Neuronal stem cell (in vitro differentiated cells): ENCODE measurements at regions not wholly inside any gene's neighbourhood (a gene's known extent, or its start where the extent isn't known, plus 50 kb on each side); places are given as distances from the start of the nearest gene placed in this dataset.

ENCODE experiments used
- DNase-seq: peaks from one replicate; pipeline ENCODE4 v3.0.0-alpha.2; 2013; ENCODE audit warnings: low spot score
- H2AFZ ChIP-seq: one replicate; pipeline ENCODE4 v1.6.1; 2013; ENCODE audit warnings: mild to moderate bottlenecking, low read length, inconsistent platforms
- H2AK5ac ChIP-seq: 2 replicates; pipeline ENCODE4 v1.6.1; 2013; ENCODE audit warnings: low read depth, mild to moderate bottlenecking, inconsistent platforms, low read length, moderate library complexity, mixed read lengths
- H2BK120ac ChIP-seq: 2 replicates; pipeline ENCODE4 v1.6.1; 2013; ENCODE audit warnings: low read depth, mild to moderate bottlenecking, inconsistent platforms, low read length, moderate library complexity, mixed read lengths
- H2BK12ac ChIP-seq: one replicate; pipeline ENCODE4 v1.6.1; 2013; ENCODE audit warnings: low read length, inconsistent platforms
- H2BK15ac ChIP-seq: 2 replicates; pipeline ENCODE4 v1.6.1; 2013; ENCODE audit warnings: mild to moderate bottlenecking, low read length, inconsistent platforms, mixed read lengths
- H2BK5ac ChIP-seq: one replicate; pipeline ENCODE4 v1.6.1; 2013; ENCODE audit warnings: inconsistent platforms, mild to moderate bottlenecking, low read length, moderate library complexity
- H3K14ac ChIP-seq: one replicate; pipeline ENCODE4 v1.6.1; 2013; ENCODE audit warnings: low read length, inconsistent platforms
- H3K18ac ChIP-seq: 2 replicates; pipeline ENCODE4 v1.6.1; 2013; ENCODE audit warnings: low read length, inconsistent platforms
- H3K23ac ChIP-seq: 2 replicates; pipeline ENCODE4 v1.6.1; 2013; ENCODE audit warnings: low read depth, mild to moderate bottlenecking, mixed read lengths, low read length, inconsistent platforms; ENCODE audit not compliant: poor library complexity
- H3K27ac ChIP-seq: replicated peaks from 3 replicates; pipeline ENCODE4 v1.5.1; 2013; ENCODE audit warnings: low read length, inconsistent platforms
- H3K27me3 ChIP-seq, 3 experiments: 2 replicates each; pipeline ENCODE4 v1.6.1; 2013; ENCODE audit warnings: low read length in 3 of 3, mild to moderate bottlenecking in 2 of 3, inconsistent platforms in 1 of 3, low read depth in 1 of 3, mixed read lengths in 1 of 3, moderate library complexity in 1 of 3; ENCODE audit not compliant: control insufficient read depth in 3 of 3, insufficient read depth in 3 of 3
- H3K36me3 ChIP-seq, 2 donors: replicated peaks in 1 of 2; 2 replicates each; pipeline ENCODE4 v1.6.1; 2013; ENCODE audit warnings: low read length in 2 of 2; ENCODE audit not compliant: control insufficient read depth in 2 of 2, insufficient read depth in 2 of 2
- H3K4ac ChIP-seq: 2 replicates; pipeline ENCODE4 v1.6.1; 2013; ENCODE audit warnings: inconsistent platforms, mild to moderate bottlenecking, low read length, moderate library complexity
- H3K4me1 ChIP-seq, 2 donors: 1 replicate in 1 of 2; 2 replicates in 1 of 2; pipeline ENCODE4 v1.6.1; 2013; ENCODE audit warnings: low read length in 2 of 2, low read depth in 1 of 2; ENCODE audit not compliant: control insufficient read depth in 2 of 2, insufficient read depth in 1 of 2
- H3K4me2 ChIP-seq: one replicate; pipeline ENCODE4 v1.6.1; 2013; ENCODE audit warnings: mild to moderate bottlenecking, low read length, inconsistent platforms; ENCODE audit not compliant: insufficient read depth, poor library complexity, severe bottlenecking
- H3K4me3 ChIP-seq, 2 donors: 2 replicates each; pipeline ENCODE4 v1.5.1; 2013; ENCODE audit warnings: low read length in 2 of 2, mild to moderate bottlenecking in 2 of 2, inconsistent platforms in 1 of 2, moderate library complexity in 1 of 2
- H3K79me1 ChIP-seq: one replicate; pipeline ENCODE4 v1.6.1; 2013; ENCODE audit warnings: low read depth, mild to moderate bottlenecking, inconsistent platforms, low read length, moderate library complexity
- H3K9ac ChIP-seq: one replicate; pipeline ENCODE4 v1.6.1; 2013; ENCODE audit warnings: mild to moderate bottlenecking, low read depth, low read length, inconsistent platforms; ENCODE audit not compliant: poor library complexity
- H3K9me3 ChIP-seq, 2 donors: replicated peaks in 1 of 2; 2 replicates each; pipeline versions ENCODE3 to v1.6.1; 2013; ENCODE audit warnings: low read length in 2 of 2, mild to moderate bottlenecking in 2 of 2, inconsistent platforms in 1 of 2, low read depth in 1 of 2, mixed read lengths in 1 of 2, moderate library complexity in 1 of 2; ENCODE audit not compliant: control insufficient read depth in 2 of 2, insufficient read depth in 1 of 2
- H4K8ac ChIP-seq: one replicate; pipeline ENCODE4 v1.6.1; 2013; ENCODE audit warnings: low read depth, mild to moderate bottlenecking, inconsistent platforms, low read length, moderate library complexity
- H4K91ac ChIP-seq: one replicate; pipeline ENCODE4 v1.6.1; 2013; ENCODE audit warnings: low read length, low read depth, mild to moderate bottlenecking, inconsistent platforms; ENCODE audit not compliant: poor library complexity
- WGBS, 2 donors: extraction: QIAGEN DNeasy Blood & Tissue Kit; methylation state at CpG; one replicate each; pipeline ENCODE4 v1.1.7; 2013; ENCODE audit warnings: missing lambda C conversion rate in 2 of 2, mixed read lengths in 1 of 2; ENCODE audit not compliant: insufficient read length in 2 of 2, insufficient replicate concordance in 1 of 2; ENCODE audit errors: extremely low coverage in 2 of 2; 5-methylcytosine and 5-hydroxymethylcytosine counted together

- no peak overlapping the region for H4K91ac ChIP-seq
- H3K4me1 ChIP-seq: no peaks in the 10 kb centered on the region
- no peak overlapping the region for H3K4me3 ChIP-seq
- H3K18ac ChIP-seq: no peak overlapping the region
- no CpG with 5 or more reads among the region's 2 CpGs for WGBS, 2 donors
- no peak overlapping the region for H3K4me2 ChIP-seq
- H3K36me3 ChIP-seq: no peaks in the 10 kb centered on the region
- no peak overlapping the region for H2AFZ ChIP-seq
- H3K4ac ChIP-seq: no peak overlapping the region
- H4K8ac ChIP-seq: no peak overlapping the region
- no peaks in the 10 kb centered on the region for H3K79me1 ChIP-seq
- H2AK5ac ChIP-seq: no peak overlapping the region
- H3K27me3 ChIP-seq: no peaks in the 10 kb centered on the region
- H3K9ac ChIP-seq: no peak overlapping the region
- H3K14ac ChIP-seq: no peak overlapping the region
- no peak overlapping the region for H2BK120ac ChIP-seq
- H3K27ac ChIP-seq: no peak overlapping the region
- H3K23ac ChIP-seq: no peak overlapping the region
- no peak overlapping the region for H2BK5ac ChIP-seq
- H3K9me3 ChIP-seq: no peaks in the 10 kb centered on the region
- DNase-seq: no peak
- no peak overlapping the region for H2BK12ac ChIP-seq
- H2BK15ac ChIP-seq: no peak overlapping the region
Measured at GRCh38 chr1:224801844-224802490, 127.5 kb upstream of the DNAH14 start.

GRCh38 chr1:224802617-224803016, 126.9 kb upstream of the DNAH14 start:
- no peak overlapping the region for H4K8ac ChIP-seq
- H3K9ac ChIP-seq: no peak overlapping the region
- H3K4me3 ChIP-seq: no peak overlapping the region
- H3K79me1 ChIP-seq: no peaks in the 10 kb centered on the region
- H3K9me3 ChIP-seq: no peaks in the 10 kb centered on the region
- H3K27me3 ChIP-seq: no peaks in the 10 kb centered on the region
- no peak overlapping the region for H3K27ac ChIP-seq
- H2AFZ ChIP-seq: no peak overlapping the region
- no peak overlapping the region for H2BK12ac ChIP-seq
- no peak overlapping the region for H2BK5ac ChIP-seq
- H4K91ac ChIP-seq: no peak overlapping the region
- H3K18ac ChIP-seq: no peak overlapping the region
- WGBS, 2 donors: no CpG with 5 or more reads among the region's 3 CpGs
- DNase-seq: no peak
- H3K4ac ChIP-seq: no peak overlapping the region
- H2BK15ac ChIP-seq: no peak overlapping the region
- H3K4me1 ChIP-seq: no peaks in the 10 kb centered on the region
- H3K14ac ChIP-seq: no peak overlapping the region
- H2AK5ac ChIP-seq: no peak overlapping the region
- H3K36me3 ChIP-seq: no peaks in the 10 kb centered on the region
- no peak overlapping the region for H3K23ac ChIP-seq
- H3K4me2 ChIP-seq: no peak overlapping the region
- H2BK120ac ChIP-seq: no peak overlapping the region

DNA sequence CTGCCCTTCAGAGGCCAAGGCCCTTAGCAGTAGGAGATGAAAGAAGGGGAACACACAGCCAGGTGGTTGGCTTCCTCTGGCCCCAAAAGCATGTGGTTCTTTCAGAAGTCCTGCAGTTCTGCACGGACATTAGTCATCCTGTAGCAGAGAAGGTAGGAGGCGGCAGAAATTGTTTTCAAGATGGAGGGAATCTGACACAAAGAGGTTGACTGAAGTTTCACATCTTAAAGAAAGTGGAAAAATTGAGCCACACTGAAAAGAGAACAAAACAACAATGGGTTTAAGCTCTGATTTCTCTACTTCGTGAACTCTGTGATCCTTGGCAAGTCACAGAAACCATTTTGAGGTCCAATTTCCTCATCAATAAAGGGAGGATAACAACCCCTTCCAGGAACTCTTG, 125.3 kb upstream of the DNAH14 start:
- no peak overlapping the region for H3K18ac ChIP-seq
- no peak for DNase-seq
- H3K14ac ChIP-seq: no peak overlapping the region
- H3K23ac ChIP-seq: no peak overlapping the region
- no peak overlapping the region for H4K8ac ChIP-seq
- no peak overlapping the region for H2AFZ ChIP-seq
- H4K91ac ChIP-seq: no peak overlapping the region
- H3K4me1 ChIP-seq: no peaks in the 10 kb centered on the region
- no peaks in the 10 kb centered on the region for H3K36me3 ChIP-seq
- no peak overlapping the region for H2BK5ac ChIP-seq
- H3K4me3 ChIP-seq: no peak overlapping the region
- no peak overlapping the region for H2BK15ac ChIP-seq
- H3K27ac ChIP-seq: no peak overlapping the region
- H2AK5ac ChIP-seq: no peak overlapping the region
- no peak overlapping the region for H3K4ac ChIP-seq
- H2BK120ac ChIP-seq: no peak overlapping the region
- no peaks in the 10 kb centered on the region for H3K9me3 ChIP-seq
- no CpG with 5 or more reads among the region's 3 CpGs for WGBS, 2 donors
- H2BK12ac ChIP-seq: no peak overlapping the region
- no peak overlapping the region for H3K9ac ChIP-seq
- H3K4me2 ChIP-seq: no peak overlapping the region
- no peaks in the 10 kb centered on the region for H3K79me1 ChIP-seq
- no peaks in the 10 kb centered on the region for H3K27me3 ChIP-seq

DNA sequence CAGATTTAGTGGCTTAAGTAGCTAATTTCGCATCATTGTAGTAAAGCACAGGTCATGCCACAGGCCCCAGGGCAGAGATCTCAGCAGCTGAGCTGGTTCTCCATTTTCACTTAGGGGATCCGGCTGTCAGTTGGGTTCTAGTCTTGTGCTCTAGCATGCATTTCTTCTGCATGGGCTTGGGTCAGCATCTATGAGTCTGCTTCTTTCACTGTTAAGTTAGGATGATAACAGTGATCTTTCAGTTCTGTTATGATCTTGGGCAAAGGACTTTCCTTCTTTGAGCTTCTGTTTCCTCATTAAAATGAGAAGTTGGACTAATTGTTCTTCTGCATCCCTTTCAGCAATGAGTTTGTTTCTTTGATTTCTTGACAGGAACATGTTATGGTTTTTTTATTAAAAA, 123.6 kb upstream of the DNAH14 start:
- no peak overlapping the region for H3K4me2 ChIP-seq
- no peak overlapping the region for H2BK12ac ChIP-seq
- H3K79me1 ChIP-seq: no peaks in the 10 kb centered on the region
- H3K27me3 ChIP-seq: no peaks in the 10 kb centered on the region
- H2AK5ac ChIP-seq: no peak overlapping the region
- no peak overlapping the region for H2BK120ac ChIP-seq
- no peak for DNase-seq
- H3K27ac ChIP-seq: no peak overlapping the region
- H2BK5ac ChIP-seq: no peak overlapping the region
- no peak overlapping the region for H3K4me3 ChIP-seq
- H2BK15ac ChIP-seq: no peak overlapping the region
- H3K36me3 ChIP-seq: no peaks in the 10 kb centered on the region
- no peak overlapping the region for H4K8ac ChIP-seq
- WGBS, 2 donors: no CpG with 5 or more reads among the region's 2 CpGs
- H3K18ac ChIP-seq: no peak overlapping the region
- H3K9ac ChIP-seq: no peak overlapping the region
- H4K91ac ChIP-seq: no peak overlapping the region
- no peak overlapping the region for H3K23ac ChIP-seq
- no peak overlapping the region for H3K14ac ChIP-seq
- H3K4ac ChIP-seq: no peak overlapping the region
- H2AFZ ChIP-seq: no peak overlapping the region
- H3K9me3 ChIP-seq: peaks cover 0 to 2% of the 10 kb centered on the region in 2 donors
- no peaks in the 10 kb centered on the region for H3K4me1 ChIP-seq
